Hematopoietic multipotent progenitor cell treated with erythropoietin and hydrocortisone succinate and interleukin-3 and kit ligand, for 15 days (in vitro differentiated cells): ENCODE measurements at regions not wholly inside any gene's neighbourhood (a gene's known extent, or its start where the extent isn't known, plus 50 kb on each side); places are given as distances from the start of the nearest gene placed in this dataset.
"Not testable (repeated sequence)": the region's sequence is repeated elsewhere in the genome, so short reads cannot be mapped to it uniquely, and the experiment has no call there.

Experiments used
- DNase-seq: peaks from one replicate; pipeline ENCODE4 v3.0.0-alpha.2; 2015; ENCODE audit warnings: low spot score

- DNase-seq = no peak
Observed at GRCh38 chr5:17087035-17087434, 130.4 kb upstream of the BASP1 start.

GRCh38 chr5:17088051-17088450 is 129.4 kb upstream of the BASP1 start:
- DNase-seq = no peak

DNA sequence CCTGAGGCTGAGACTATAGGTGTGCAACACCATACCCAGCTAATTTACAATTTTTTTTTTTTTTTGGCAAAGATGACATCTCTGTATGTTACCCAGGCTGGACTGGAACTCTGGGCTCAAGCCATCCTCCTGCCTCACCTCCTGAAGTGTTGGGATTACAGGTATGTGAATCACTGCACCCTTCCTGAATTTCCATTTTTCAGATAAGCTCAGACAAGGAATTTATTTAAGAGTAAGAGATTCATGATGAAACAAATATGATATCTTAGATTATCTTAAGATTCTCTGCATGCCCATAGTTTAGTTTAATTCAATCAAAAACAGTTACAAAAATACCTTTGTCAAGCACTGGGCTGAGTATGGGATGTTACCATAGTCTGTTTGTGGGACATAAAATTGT is 128.4 kb upstream of the BASP1 start:
- no peak for DNase-seq

GRCh38 chr5:17089690-17090089 is 127.7 kb upstream of the BASP1 start:
- DNase-seq = no peak

DNA sequence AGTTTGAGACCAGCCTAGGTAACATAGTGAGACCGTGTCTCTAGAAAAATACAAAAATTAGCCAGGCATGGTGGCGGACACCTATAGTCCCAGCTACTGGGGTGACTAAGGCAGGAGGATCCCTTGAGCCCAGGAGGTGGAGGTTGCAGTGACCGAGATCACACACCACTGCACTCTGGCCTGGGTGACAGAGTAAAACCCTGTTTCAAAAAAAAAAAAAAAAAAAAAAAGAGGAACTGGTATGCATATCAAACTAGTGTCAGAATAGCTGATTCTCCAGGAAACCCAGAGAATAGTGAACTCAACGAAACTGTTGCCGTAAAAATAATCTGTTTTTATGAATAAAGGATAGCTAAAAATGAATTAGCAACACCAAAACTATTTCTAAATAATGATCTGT is 126.6 kb upstream of the BASP1 start:
- no peak for DNase-seq

DNA sequence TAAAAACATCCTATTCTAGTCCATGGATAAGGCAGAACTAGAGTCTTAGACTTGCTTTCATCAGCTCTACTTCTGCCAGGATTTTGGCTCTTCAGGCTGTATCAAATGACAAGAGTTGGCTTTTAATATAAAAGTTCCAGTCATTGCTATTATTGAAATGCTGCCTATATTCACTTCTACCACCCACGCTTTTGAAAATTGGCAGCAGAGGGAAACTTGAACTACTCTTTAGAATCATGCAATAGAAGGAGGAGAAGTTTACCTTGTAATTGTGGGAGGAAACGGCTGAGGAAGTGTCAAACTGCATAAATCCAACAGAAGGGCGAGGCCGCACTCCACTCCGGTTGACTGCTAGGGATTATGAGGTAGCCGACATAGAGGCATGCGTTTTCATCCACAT is 122.6 kb upstream of the BASP1 start:
- no peak for DNase-seq

- DNase-seq = no peak
Observed at GRCh38 chr5:17096952-17097695, 120.3 kb upstream of the BASP1 start.

DNA sequence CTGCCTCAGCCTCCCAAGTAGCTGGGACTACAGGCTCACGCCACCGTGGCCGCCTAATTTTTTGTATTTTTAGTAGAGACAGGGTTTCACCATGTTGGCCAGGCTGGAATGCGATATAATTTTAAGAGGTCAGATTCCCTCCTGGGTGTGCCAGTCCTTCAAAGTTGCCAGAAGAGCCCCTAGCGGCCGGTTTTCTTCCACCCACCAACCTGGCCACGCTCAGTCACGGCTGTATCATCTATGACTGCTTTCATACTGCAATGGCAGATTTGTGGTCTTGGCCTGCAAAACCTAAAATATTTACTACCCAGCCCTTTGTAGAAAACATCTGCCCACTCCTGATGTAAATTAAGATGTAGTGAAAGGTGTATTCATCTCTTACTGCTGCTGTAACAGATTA is 117.5 kb upstream of the BASP1 start:
- DNase-seq = no peak

GRCh38 chr5:17103461-17103860 is 114.0 kb upstream of the BASP1 start:
- no peak for DNase-seq

DNA sequence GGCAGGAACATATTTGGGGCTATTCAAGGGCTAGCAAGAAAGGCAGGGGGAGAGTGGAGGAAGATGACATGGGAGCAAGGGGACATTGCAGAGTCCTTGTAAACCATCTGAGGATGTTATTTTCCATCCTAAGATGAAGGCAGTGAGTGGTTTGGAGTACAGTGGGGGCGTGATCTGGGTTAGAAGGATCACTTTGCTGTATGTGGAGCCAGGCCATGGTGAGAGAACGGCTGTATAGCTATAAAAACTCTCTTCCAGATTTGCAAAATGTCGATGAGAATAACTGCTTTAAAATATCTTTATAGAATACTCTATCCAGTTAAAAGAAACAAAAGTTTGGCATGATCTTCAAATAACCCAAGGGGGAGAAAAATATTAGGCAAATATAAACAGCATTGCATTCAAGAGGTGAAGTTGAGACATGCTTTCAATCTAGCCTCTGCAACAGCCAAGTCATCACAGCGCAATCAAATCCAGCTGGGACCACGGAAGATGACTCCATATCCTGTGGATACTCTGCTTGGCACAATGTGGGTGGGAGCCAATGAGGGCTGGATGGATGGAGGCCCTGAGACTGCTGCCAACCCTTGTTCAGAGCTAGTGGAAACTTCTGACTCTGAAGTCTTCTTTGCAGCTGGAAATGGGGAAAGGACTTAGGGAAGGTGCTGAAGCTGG is 111.5 kb upstream of the BASP1 start:
- DNase-seq = no peak

DNA sequence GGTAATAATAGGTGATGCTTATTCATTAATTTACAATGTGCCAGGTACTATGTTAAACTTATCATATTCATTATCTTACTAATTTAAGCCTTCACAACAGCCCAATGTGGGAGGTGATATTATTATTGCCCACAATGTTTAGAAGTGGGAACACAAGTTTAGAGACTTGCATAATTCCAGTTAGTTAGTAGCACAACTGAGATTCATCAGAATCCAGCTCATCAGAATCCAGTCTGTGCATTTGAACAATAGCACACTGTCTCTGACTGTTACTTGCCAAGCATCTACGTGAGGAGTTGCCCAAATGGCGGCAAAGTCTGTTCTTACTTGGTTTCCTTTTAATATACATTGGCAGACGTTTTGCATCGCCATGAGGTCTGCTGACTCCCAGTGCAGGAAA is 110.9 kb upstream of the BASP1 start:
- no peak for DNase-seq

GRCh38 chr5:17112091-17112716 is 105.2 kb upstream of the BASP1 start:
- not testable (repeated sequence) for DNase-seq

- no peak for DNase-seq
Observed at GRCh38 chr5:17113174-17113958, 104.1 kb upstream of the BASP1 start.

DNA sequence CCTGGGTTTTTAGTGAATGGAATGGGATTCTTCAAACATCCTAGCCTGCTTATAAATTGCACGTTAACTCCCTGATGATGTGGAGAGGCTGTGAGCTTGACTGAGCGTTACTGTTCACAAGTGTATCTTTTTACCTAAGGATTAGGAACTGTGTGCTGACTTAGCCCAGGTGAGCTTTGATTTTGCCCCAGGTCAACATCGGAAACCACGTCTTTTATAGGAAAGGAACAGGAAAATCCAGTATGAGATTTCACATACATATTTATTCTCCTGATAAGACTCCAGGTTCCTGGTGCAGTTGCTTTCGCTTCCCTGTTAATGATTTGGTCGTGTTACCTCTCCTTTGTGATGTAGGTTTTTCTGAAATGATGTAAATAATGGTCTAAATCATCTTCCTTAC is 103.2 kb upstream of the BASP1 start:
- no peak for DNase-seq

- no peak for DNase-seq
Observed at GRCh38 chr5:17114715-17115599, 102.5 kb upstream of the BASP1 start.

DNA sequence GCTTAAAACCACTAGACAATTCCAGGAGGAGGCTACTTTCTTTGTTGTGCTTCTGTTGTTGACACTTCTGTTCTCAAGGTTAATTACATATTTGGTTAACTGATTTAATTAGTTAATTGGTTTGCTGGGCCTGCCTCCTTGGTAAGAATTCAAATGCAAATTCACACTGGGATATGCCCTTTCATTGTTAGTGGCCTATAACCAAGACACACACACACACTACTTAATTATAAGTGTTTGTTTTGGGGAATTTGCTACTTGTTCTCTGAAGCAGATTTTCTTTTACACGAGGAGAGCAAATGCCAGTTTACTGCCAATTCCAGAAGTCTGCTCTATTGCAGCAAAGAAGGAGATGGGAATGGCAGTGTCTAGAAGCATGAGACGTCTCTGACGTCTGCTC is 101.6 kb upstream of the BASP1 start:
- DNase-seq = no peak

DNA sequence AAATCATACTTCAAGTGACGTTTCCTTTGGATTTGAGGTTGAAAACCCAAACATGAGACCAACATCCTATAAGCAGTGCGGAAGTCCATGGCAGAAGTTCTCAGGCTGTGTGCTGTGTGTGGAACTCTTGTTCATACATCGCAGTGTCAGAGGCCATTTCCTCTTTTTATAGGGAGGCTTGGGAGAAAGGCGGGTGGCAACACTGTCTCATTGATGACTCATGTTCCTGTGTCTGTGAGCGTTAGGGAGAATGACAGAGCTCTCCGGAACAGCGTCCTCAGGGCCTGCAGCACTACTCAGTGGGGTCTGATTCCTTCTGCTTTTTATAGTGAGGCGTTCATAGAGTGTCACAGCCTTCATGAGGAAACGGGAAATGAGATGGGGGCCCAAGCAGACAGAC is 98.8 kb upstream of the BASP1 start:
- DNase-seq = no peak

DNA sequence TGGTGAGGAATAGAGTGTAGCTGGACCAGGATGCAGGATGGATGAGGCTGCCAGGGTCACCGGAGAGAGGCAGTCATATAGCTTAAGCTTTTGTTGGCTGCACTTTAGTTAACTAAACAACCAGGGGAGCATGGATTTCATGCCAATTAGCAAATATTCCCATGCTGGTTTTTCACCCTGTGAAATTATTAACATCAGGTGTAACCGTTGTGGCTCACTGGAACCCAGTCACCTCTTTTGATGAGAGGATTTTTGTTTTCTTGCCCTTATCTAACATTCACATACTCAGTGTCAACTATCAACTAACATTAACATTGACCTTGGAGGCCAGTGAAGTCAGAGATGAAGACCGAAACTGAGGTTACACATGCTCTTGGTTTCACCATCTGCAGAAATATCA is 97.2 kb upstream of the BASP1 start:
- no peak for DNase-seq

GRCh38 chr5:17121776-17122175 is 95.7 kb upstream of the BASP1 start:
- no peak for DNase-seq

DNA sequence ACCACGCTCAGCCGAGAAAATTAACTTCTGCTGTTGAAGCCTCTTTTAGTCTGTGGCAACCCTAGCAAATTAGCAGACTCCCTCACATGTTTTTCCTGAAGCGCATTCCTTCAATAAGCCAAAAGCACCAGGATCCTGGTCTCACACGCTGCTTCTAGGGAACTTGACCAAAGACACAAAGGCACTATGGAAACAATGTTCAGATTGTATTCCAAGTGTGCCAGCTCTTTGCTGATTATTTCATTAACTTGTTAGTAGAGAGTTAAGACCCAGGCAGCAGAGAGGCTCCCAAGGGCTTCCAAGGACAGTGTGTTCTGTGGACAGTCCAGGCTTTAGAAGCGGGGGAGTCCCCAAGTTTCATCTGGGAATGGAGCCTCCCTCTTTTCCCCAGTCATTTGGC is 94.4 kb upstream of the BASP1 start:
- DNase-seq = no peak

DNA sequence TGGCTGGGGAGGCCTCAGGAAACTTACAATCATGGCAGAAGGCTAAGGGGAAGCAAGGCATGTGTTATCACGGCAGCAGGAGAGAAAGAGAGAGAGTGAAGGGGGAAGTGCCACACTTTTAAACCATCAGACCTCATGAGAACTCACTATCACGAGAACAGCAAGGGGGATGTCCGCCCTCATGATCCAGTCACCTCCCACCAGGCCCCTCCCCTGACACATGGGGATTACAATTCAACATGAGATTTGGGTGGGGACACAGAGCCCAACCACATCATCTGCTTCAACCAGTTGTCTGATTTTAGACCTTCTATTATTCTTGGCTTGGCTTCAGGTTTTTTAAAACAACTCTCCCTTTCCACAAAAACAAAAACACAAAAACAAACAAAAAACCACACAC is 93.7 kb upstream of the BASP1 start:
- DNase-seq = not testable (repeated sequence)
